SH-SY5Y (cell line): ENCODE measurements at regions not wholly inside any gene's neighbourhood (a gene's known extent, or its start where the extent isn't known, plus 50 kb on each side); places are given as distances from the start of the nearest gene placed in this dataset.

ENCODE experiments used
- GATA2 ChIP-seq: IDR thresholded peaks from 2 replicates; pipeline ENCODE4 v1.6.1; 2011; ENCODE audit warnings: mild to moderate bottlenecking, low read depth, low read length
- GATA3 ChIP-seq: IDR thresholded peaks from 2 replicates; pipeline ENCODE4 v1.6.1; 2011; ENCODE audit warnings: low read depth, mild to moderate bottlenecking, low read length, moderate library complexity

DNA sequence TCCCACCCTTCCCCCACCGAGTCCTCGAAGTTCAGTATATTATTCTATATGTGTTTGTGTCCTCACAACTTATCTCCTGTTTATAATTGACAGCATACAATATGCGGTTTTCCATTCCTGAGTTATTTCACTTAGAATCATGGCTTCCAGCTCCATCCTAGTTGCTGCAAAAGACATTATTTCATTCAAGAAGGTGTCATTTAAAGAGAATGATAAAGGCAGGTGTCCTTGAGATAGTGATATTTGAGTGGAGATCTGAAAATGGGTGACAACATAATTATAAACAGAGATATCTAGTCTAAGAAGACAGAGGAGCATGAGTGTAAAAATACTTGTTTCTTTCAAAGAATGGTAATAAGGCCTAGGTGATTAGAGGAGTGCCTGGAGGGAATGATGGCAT is 876.8 kb downstream of the SLC6A15 start:
- no peak for TF ChIP-seq GATA3
- no peak for TF ChIP-seq GATA2
